H1 (cell line): ENCODE measurements at regions not wholly inside any gene's neighbourhood (a gene's known extent, or its start where the extent isn't known, plus 50 kb on each side); places are given as distances from the start of the nearest gene placed in this dataset.

ENCODE experiments used
- CTCF ChIA-PET: fragments of 300-600 bp; sonication (Branson Sonifier 250); formaldehyde crosslinking; loops from one replicate; lab custom pipeline; 2021; ENCODE audit not compliant: partially characterized antibody; lab: Charles Lee
- POLR2A ChIA-PET: fragments of 300-600 bp; sonication (Branson Sonifier 250); formaldehyde crosslinking; loops from one replicate; lab custom pipeline; 2021; ENCODE audit warnings: inconsistent platforms; ENCODE audit not compliant: partially characterized antibody; lab: Charles Lee
- DNase-seq, 2 experiments: peaks; one replicate each; pipeline versions ENCODE4 v3.0.0 to v3.0.0-alpha.2; 2010 to 2022; ENCODE audit warnings: low spot score in 2 of 2, low read depth in 1 of 2, mixed read lengths in 1 of 2
- FAIRE-seq: peaks from 2 replicates; lab custom pipeline; 2011; peaks lifted over from hg19 to GRCh38; lab: Jason Lieb, UNC
- H2AFZ ChIP-seq: 2 replicates; pipeline ENCODE4 v1.8.1; 2012; ENCODE audit warnings: low read length, inconsistent platforms
- H2AK5ac ChIP-seq: 2 replicates; pipeline ENCODE4 v1.6.1; 2013; ENCODE audit warnings: low read depth, low read length
- H2BK120ac ChIP-seq: replicated peaks from 2 replicates; pipeline ENCODE3; 2013; ENCODE audit warnings: low read depth, low read length, inconsistent platforms
- H2BK12ac ChIP-seq: 2 replicates; pipeline ENCODE4 v1.6.1; 2013; ENCODE audit warnings: low read depth, low read length
- H2BK15ac ChIP-seq: 2 replicates; pipeline ENCODE4 v1.6.1; 2013; ENCODE audit warnings: low read length
- H2BK20ac ChIP-seq: 2 replicates; pipeline ENCODE4 v1.6.1; 2013; ENCODE audit warnings: low read length
- H2BK5ac ChIP-seq: 2 replicates; pipeline ENCODE4 v1.6.1; 2013; ENCODE audit warnings: low read depth, low read length
- H3K14ac ChIP-seq: 2 replicates; pipeline ENCODE4 v1.6.1; 2013; ENCODE audit warnings: inconsistent platforms; ENCODE audit not compliant: insufficient read length
- H3K18ac ChIP-seq: 2 replicates; pipeline ENCODE4 v1.6.1; 2013; ENCODE audit warnings: low read length; ENCODE audit errors: extremely low read depth
- H3K23ac ChIP-seq: 2 replicates; pipeline ENCODE4 v1.6.1; 2013; ENCODE audit warnings: inconsistent platforms; ENCODE audit not compliant: insufficient read length
- H3K23me2 ChIP-seq: 2 replicates; pipeline ENCODE4 v1.6.1; 2013; ENCODE audit warnings: low read depth, low read length
- H3K27ac ChIP-seq: 2 replicates; pipeline ENCODE4 v1.6.1; 2011; ENCODE audit warnings: low read depth, low read length, inconsistent platforms
- H3K27me3 ChIP-seq, 4 experiments: replicated peaks in 1 of 4; 1 replicate in 1 of 4; 2 replicates in 3 of 4; pipeline versions ENCODE4 v1.6.1 to v1.8.1; 2011 to 2013; ENCODE audit warnings: low read length in 3 of 4, mild to moderate bottlenecking in 3 of 4, inconsistent platforms in 2 of 4, mixed read lengths in 2 of 4, moderate library complexity in 1 of 4; ENCODE audit not compliant: control insufficient read depth in 3 of 4, insufficient read depth in 3 of 4; ENCODE audit errors: extremely low read depth in 1 of 4
- H3K36me3 ChIP-seq, 4 experiments: 2 replicates each; pipeline versions ENCODE4 v1.6.1 to v1.8.1; 2011 to 2013; ENCODE audit warnings: mild to moderate bottlenecking in 4 of 4, low read length in 3 of 4, moderate library complexity in 2 of 4, control low read depth in 1 of 4, inconsistent platforms in 1 of 4; ENCODE audit not compliant: insufficient read depth in 4 of 4, control insufficient read depth in 2 of 4
- H3K4ac ChIP-seq: replicated peaks from 2 replicates; pipeline ENCODE3; 2013; ENCODE audit warnings: low read length, low read depth, mixed read lengths, inconsistent platforms; ENCODE audit not compliant: insufficient read length
- H3K4me1 ChIP-seq, 4 experiments: replicated peaks in 1 of 4; 1 replicate in 1 of 4; 2 replicates in 3 of 4; pipeline versions ENCODE4 v1.6.1 to v1.8.1; 2011 to 2013; ENCODE audit warnings: low read length in 3 of 4, inconsistent platforms in 2 of 4, mixed read lengths in 1 of 4; ENCODE audit not compliant: insufficient read depth in 4 of 4, control insufficient read depth in 3 of 4
- H3K4me2 ChIP-seq, 2 experiments: 2 replicates each; pipeline versions ENCODE4 v1.6.1 to v1.8.1; 2011 to 2013; ENCODE audit warnings: low read depth in 2 of 2, low read length in 2 of 2, control low read depth in 1 of 2, inconsistent platforms in 1 of 2, mild to moderate bottlenecking in 1 of 2; ENCODE audit not compliant: insufficient read depth in 1 of 2
- H3K4me3 ChIP-seq, 4 experiments: fragments of 200-600, 300-600 bp in 1 of 4; sonication (generic), shearing (Covaris generic), sonication (Bioruptor Twin) in 1 of 4; 2 replicates each; pipeline versions ENCODE4 v1.5.1 to v1.8.1; 2011 to 2016; ENCODE audit warnings: low read length in 4 of 4, low read depth in 3 of 4, control low read depth in 2 of 4, inconsistent platforms in 2 of 4, mild to moderate bottlenecking in 2 of 4, mixed read lengths in 1 of 4, moderate library complexity in 1 of 4; ENCODE audit not compliant: insufficient read depth in 2 of 4; ENCODE audit errors: extremely low read depth in 1 of 4
- H3K56ac ChIP-seq: replicated peaks from 2 replicates; pipeline ENCODE3; 2013; ENCODE audit warnings: low read depth, mild to moderate bottlenecking, mixed read lengths, low read length, inconsistent platforms; ENCODE audit not compliant: insufficient read length
- H3K79me1 ChIP-seq: 2 replicates; pipeline ENCODE4 v1.6.1; 2013; ENCODE audit warnings: low read depth, low read length, control low read depth
- H3K79me2 ChIP-seq, 2 experiments: 2 replicates each; pipeline versions ENCODE4 v1.6.1 to v1.8.1; 2012 to 2013; ENCODE audit warnings: low read length in 2 of 2, mild to moderate bottlenecking in 2 of 2, inconsistent platforms in 1 of 2; ENCODE audit not compliant: insufficient read depth in 2 of 2, control insufficient read depth in 1 of 2
- H3K9ac ChIP-seq, 4 experiments: replicated peaks in 1 of 4; 1 replicate in 1 of 4; 2 replicates in 3 of 4; pipeline versions ENCODE4 v1.6.1 to v1.8.1; 2011 to 2013; ENCODE audit warnings: low read depth in 3 of 4, low read length in 3 of 4, control low read depth in 2 of 4, mild to moderate bottlenecking in 2 of 4, moderate library complexity in 2 of 4, inconsistent platforms in 1 of 4; ENCODE audit errors: extremely low read depth in 1 of 4
- H3K9me3 ChIP-seq, 2 experiments: 2 replicates each; pipeline versions ENCODE4 v1.6.1 to v1.8.1; 2012 to 2013; ENCODE audit warnings: mild to moderate bottlenecking in 2 of 2, moderate library complexity in 2 of 2, control low read depth in 1 of 2, inconsistent platforms in 1 of 2, low read depth in 1 of 2, low read length in 1 of 2, mixed read lengths in 1 of 2; ENCODE audit not compliant: insufficient read depth in 2 of 2
- H4K20me1 ChIP-seq, 2 experiments: replicated peaks in 1 of 2; 2 replicates each; pipeline versions ENCODE3 to v1.8.1; 2011 to 2013; ENCODE audit warnings: inconsistent platforms in 2 of 2, low read length in 2 of 2, mild to moderate bottlenecking in 1 of 2; ENCODE audit not compliant: insufficient read depth in 2 of 2, control insufficient read depth in 1 of 2
- H4K5ac ChIP-seq: 2 replicates; pipeline ENCODE4 v1.6.1; 2013; ENCODE audit warnings: low read length, low read depth, mixed read lengths, inconsistent platforms; ENCODE audit not compliant: insufficient read length
- H4K8ac ChIP-seq: 2 replicates; pipeline ENCODE4 v1.8.0; 2013; ENCODE audit warnings: mild to moderate bottlenecking, moderate library complexity, low read length, inconsistent platforms; ENCODE audit not compliant: insufficient read depth; ENCODE audit errors: extremely low read depth
- H4K91ac ChIP-seq: replicated peaks from 2 replicates; pipeline ENCODE3; 2013; ENCODE audit warnings: low read length, mixed read lengths, inconsistent platforms; ENCODE audit not compliant: insufficient read length
- ASH2L ChIP-seq: fragments of 200-600, 300-600 bp; sonication (generic); IDR thresholded peaks from one replicate; pipeline ENCODE4 v1.7.1; 2017; ENCODE audit warnings: low read length
- BACH1 ChIP-seq: IDR thresholded peaks from 2 replicates; pipeline ENCODE4 v1.6.1; 2012; ENCODE audit warnings: low read length, improper control_type of control experiment
- EZH2 ChIP-seq: fragments of 200-600 bp; sonication (generic); IDR thresholded peaks from 2 replicates; pipeline ENCODE4 v1.7.1; 2012; ENCODE audit warnings: low read depth, mild to moderate bottlenecking, moderate library complexity, low read length, inconsistent platforms; ENCODE audit not compliant: severe bottlenecking
- KDM1A ChIP-seq: fragments of 200-600, 300-600 bp; sonication (generic); IDR thresholded peaks from 2 replicates; pipeline ENCODE4 v1.7.1; 2016; ENCODE audit warnings: mild to moderate bottlenecking, low read length, borderline replicate concordance
- KDM5A ChIP-seq: fragments of 200-600 bp; IDR thresholded peaks from 2 replicates; pipeline ENCODE4 v1.7.1; 2012; ENCODE audit warnings: mild to moderate bottlenecking, low read length, inconsistent platforms, mixed read lengths
- NANOG ChIP-seq: IDR thresholded peaks from 2 replicates; pipeline ENCODE4 v1.6.1; 2011; ENCODE audit warnings: low read length, low read depth, mild to moderate bottlenecking, inconsistent platforms; ENCODE audit not compliant: insufficient read depth, poor library complexity, severe bottlenecking
- RXRA ChIP-seq: IDR thresholded peaks from 2 replicates; pipeline ENCODE4 v1.6.1; 2011; ENCODE audit warnings: low read depth, mild to moderate bottlenecking, low read length, moderate library complexity; ENCODE audit not compliant: insufficient read depth
- SP1 ChIP-seq: IDR thresholded peaks from 2 replicates; pipeline ENCODE4 v1.6.1; 2011; ENCODE audit warnings: low read depth, low read length
- TAF1 ChIP-seq: IDR thresholded peaks from 2 replicates; pipeline ENCODE4 v1.6.1; 2011; ENCODE audit warnings: mild to moderate bottlenecking, low read depth, low read length
- TBP ChIP-seq: IDR thresholded peaks from 2 replicates; pipeline ENCODE4 v1.6.1; 2011; ENCODE audit warnings: low read depth, low read length, improper control_type of control experiment
- TEAD4 ChIP-seq: IDR thresholded peaks from 2 replicates; pipeline ENCODE4 v1.6.1; 2012; ENCODE audit warnings: low read depth, low read length, inconsistent platforms, mixed read lengths
- ZNF274 ChIP-seq: IDR thresholded peaks from 2 replicates; pipeline ENCODE4 v1.7.0; 2012; ENCODE audit warnings: low read length, borderline replicate concordance; ENCODE audit errors: extremely low read depth
- WGBS, 2 experiments: shearing (Covaris generic) in 1 of 2; methylation state at CpG; one replicate each; pipeline versions ENCODE4 v1.1.6 to v1.1.7; 2013 to 2015; ENCODE audit warnings: low lambda C conversion rate in 2 of 2, mixed read lengths in 2 of 2, inconsistent platforms in 1 of 2, low coverage in 1 of 2, missing lambda C conversion rate in 1 of 2; ENCODE audit not compliant: insufficient replicate concordance in 2 of 2, insufficient coverage in 1 of 2, insufficient read length in 1 of 2; ENCODE audit errors: extremely low coverage in 1 of 2, missing lambda C conversion rate in 1 of 2; 5-methylcytosine and 5-hydroxymethylcytosine counted together
- TF ChIP-seq, protein P1 (sequence below): IDR thresholded peaks from 2 replicates; pipeline ENCODE4 v1.6.1; 2011; ENCODE audit warnings: low read depth, mild to moderate bottlenecking, low read length; ENCODE audit not compliant: insufficient read depth
- TF ChIP-seq, protein P2 (sequence below): IDR thresholded peaks from 2 replicates; pipeline ENCODE4 v1.6.1; 2012; ENCODE audit warnings: inconsistent platforms

DNA sequence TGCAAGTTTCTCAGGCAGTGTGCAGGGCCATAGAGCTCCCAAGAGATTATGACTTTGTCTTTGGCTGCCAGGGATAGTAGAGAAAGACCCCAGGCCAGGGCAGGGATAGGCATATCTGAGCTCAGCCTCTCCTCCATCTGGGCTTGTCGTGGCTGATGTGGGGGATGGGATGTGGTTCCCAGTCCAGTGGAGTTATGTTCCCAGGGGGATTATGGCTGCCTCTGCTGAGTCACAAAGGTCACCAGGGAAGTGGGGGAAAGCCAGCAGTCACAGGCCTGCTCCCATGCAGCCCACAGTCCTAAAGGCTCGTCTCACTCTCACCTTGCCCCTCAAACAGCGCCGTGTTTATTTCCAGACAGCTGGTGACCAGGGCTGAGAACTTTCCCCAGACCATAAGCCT lies 354.9 kb downstream of the SI start:
- Histone ChIP-seq H2AK5ac (no peak overlapping the region), H3K27ac (no peak overlapping the region; the same call in 1 of the 2 replicates), H3K79me1 (no peaks in the 10 kb centered on the region), H4K5ac (no peak overlapping the region), H2BK5ac (no peak overlapping the region), H4K91ac (no peak overlapping the region), H3K18ac (no peak overlapping the region), H2AFZ (0 out of 2 replicates have a peak overlapping the region, but pooled peaks have one; percentile 14), H3K27me3 (no peaks in the 10 kb centered on the region), H2BK15ac (no peak overlapping the region), H3K56ac (no peak overlapping the region), H3K14ac (no peak overlapping the region), H3K36me3 (no peaks in the 10 kb centered on the region), H2BK12ac (no peak overlapping the region), H3K23me2 (no peaks in the 10 kb centered on the region), H4K20me1 (no peaks in the 10 kb centered on the region), H2BK120ac (no peak overlapping the region), H3K4me2 (no peak overlapping the region), H4K8ac (no peak overlapping the region; the same call in 1 of the 2 replicates), H3K4ac (no peak overlapping the region), H3K9me3 (no peaks in the 10 kb centered on the region), H3K4me3 (no peak overlapping the region), H3K79me2 (no peaks in the 10 kb centered on the region), H2BK20ac (no peak overlapping the region), H3K9ac (no peak overlapping the region), H3K4me1 (no peaks in the 10 kb centered on the region), H3K23ac (no peak overlapping the region)
- WGBS, 2 experiments = 89% methylated on average over 4 of the region's 4 CpGs; no CpG with 5 or more reads in 1 of the 2 experiments
- ChIA-PET CTCF (no interaction called here), POLR2A (interaction anchor here (0.6 kb wide), 1 partner anchor 574 kb away, joined by 3 read pairs; no protein-coding TSS in a partner anchor)
- TF ChIP-seq TAF1 (no peak), TBP (no peak), NANOG (no peak), KDM1A (no peak), TEAD4 (no peak), RXRA (no peak), ZNF274 (no peak), ASH2L (no peak), SP1 (no peak), EZH2 (no peak), KDM5A (no peak), BACH1 (no peak)
- TF ChIP-seq, protein P1, sequence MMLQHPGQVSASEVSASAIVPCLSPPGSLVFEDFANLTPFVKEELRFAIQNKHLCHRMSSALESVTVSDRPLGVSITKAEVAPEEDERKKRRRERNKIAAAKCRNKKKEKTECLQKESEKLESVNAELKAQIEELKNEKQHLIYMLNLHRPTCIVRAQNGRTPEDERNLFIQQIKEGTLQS = no peak
- TF ChIP-seq, protein P2, sequence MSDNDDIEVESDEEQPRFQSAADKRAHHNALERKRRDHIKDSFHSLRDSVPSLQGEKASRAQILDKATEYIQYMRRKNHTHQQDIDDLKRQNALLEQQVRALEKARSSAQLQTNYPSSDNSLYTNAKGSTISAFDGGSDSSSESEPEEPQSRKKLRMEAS = no peak
- DNase-seq (no peak), FAIRE-seq (no peak)
